COLO668 (cell line): ENCODE measurements at regions not wholly inside any gene's neighbourhood (a gene's known extent, or its start where the extent isn't known, plus 50 kb on each side); places are given as distances from the start of the nearest gene placed in this dataset.
A peak's percentile ranks its signal among the peaks of the same experiment; 100 is the strongest.
"Not testable (repeated sequence)": the region's sequence is repeated elsewhere in the genome, so short reads cannot be mapped to it uniquely, and the experiment has no call there.

ENCODE experiments used
- DNase-seq: peaks from one replicate; lab custom pipeline; 2025; ENCODE audit not compliant: unreplicated experiment; lab: John Stamatoyannopoulos, UW

- DNase-seq: no peak
Observed at GRCh38 chr4:71081192-71081591, 87.7 kb downstream of the DCK start.

DNA sequence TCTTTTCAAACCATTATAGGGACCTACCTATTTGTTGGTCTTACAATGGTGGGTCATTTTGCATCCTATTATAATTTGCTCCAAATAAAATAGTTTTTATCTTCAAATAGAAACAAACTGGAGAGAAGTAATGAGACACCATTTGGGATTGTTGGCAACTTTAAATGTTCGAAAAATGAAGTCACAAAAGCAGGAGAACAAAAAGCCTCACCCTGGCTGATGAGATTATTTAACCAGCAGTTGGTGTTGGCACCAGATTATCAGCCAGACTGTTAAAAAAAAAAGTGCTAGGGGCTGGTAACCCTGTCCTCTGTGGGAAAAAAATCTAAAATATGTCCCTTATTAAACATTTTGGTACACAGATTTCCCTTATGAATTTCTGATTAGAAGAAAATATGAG, 100.3 kb downstream of the DCK start:
- DNase-seq: no peak

DNA sequence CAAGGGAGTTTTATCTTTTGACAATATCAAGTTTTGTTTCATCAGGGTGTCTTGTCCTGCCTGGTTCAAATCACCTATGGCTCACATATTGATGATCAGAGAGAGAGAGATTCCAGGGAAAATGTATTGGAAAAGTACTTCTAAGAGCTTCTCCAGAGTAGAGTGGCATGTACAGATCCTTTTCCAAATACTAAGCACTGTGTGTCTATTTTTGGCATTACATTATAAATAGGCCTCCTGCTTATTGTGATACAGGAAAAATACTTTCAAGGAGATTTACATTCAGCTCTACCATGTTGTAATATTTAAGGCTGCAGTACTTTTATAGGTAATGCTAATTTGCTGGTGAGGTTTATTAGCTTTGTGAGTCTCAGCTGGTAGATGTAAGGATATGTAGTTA, 100.8 kb downstream of the DCK start:
- DNase-seq: no peak

DNA sequence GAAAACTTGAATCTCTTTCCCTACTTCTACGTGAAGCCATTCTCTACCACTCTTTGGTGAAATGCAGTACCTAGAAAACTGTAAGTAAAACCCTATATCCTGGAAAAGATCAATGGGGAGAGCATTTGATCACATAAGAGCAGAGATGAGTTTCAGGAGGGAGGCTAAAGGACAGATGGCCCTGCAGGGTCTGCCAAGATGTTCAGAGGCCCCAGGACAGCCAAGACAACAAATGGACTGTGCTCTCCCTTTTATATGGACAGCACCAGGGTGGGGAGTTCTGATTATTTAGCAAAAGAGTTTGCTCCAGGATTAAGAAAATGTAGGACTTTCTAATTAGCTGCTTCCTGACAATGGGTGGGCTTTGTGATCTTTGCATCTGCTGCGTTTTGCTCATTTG, 101.7 kb downstream of the DCK start:
- no peak for DNase-seq

- DNase-seq: no peak
Observed at GRCh38 chr4:71095545-71095944, 102.1 kb downstream of the DCK start.

GRCh38 chr4:71107726-71108125, 114.3 kb downstream of the DCK start:
- no peak for DNase-seq

GRCh38 chr4:71110499-71110898, 117.0 kb downstream of the DCK start:
- no peak for DNase-seq

DNA sequence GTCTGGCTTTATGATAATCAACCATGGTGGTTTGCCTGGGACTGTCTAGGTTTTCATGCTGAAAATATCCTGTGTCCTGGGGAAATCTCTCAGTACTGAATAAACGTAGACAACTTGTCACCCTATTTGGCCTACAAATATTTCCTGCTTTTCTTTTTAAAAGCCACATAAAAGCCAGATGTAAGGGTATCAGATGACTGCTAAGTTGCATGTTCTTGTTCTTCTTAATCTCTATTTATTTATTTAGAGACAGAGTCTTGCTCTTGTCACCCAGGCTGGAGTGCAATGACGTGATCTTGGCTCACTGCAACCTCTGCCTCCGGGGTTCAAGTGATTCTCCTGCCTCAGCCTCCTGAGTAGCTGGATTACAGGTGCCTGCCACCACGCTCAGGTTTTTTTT, 117.7 kb downstream of the DCK start:
- not testable (repeated sequence) for DNase-seq

- peak; percentile 23 for DNase-seq
Observed at GRCh38 chr4:71113294-71113693, 119.8 kb downstream of the DCK start.

GRCh38 chr4:71120831-71121524, 127.5 kb downstream of the DCK start:
- no peak for DNase-seq

GRCh38 chr4:71123951-71124350, 130.5 kb downstream of the DCK start:
- DNase-seq: no peak

- DNase-seq: no peak
Observed at GRCh38 chr4:71125137-71125536, 131.7 kb downstream of the DCK start.

- no peak for DNase-seq
Observed at GRCh38 chr4:71126719-71127118, 133.3 kb downstream of the DCK start.

DNA sequence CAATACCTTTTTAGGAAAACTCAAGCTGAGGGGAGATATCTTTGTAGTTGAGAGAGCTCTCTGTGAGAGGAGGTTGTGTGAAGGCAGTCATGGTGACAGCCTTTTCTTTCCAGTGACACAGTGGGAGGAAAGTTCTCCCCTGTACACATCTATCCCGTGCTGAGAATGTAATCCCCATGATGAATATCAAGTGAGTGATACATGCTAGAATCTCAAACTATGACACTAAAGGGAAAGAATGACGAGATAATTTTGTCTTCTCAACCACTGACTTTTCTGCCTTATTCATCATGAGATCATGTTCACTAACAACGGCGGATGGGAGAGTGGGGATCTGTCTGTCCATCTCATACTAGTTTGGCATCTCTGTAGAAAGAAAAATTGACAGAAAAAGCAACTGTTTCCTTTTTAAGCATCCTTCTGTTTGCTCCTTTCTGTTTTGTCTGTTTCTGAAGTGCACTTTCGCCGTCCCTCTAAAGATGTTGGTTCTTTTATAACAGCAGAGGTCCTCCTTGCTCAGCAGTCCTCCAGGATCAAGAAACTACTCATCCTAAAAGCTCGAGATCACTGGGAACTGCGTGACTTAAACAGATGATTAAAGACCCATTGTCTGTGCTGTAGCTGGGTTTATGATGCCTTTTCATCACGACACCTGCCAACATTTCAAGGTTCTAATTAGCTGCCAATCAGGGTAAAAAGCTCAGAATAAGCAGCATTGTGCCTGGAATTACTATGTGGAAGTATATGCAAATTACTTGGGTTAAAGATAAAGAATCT, 137.6 kb downstream of the DCK start:
- no peak for DNase-seq

DNA sequence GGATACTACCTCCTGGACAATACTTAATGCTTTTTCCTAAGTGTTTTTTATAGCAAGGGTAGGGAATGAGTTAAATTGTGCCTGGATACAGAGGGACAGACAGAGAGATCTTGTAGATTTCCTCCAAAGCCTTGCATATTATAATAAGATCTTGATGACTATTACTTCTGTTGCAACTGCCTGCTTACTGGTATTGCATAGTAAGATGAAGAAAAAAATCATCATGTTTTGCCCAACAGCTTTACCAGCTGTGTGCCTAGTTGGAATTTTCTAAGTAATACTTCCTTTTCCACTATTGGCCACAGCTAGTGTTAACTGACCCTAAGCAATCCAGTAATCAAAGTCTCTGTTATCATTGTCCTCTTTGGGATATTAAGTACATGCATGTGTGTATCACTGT, 139.0 kb downstream of the DCK start:
- no peak for DNase-seq

GRCh38 chr4:71133491-71133890, 140.0 kb downstream of the DCK start:
- no peak for DNase-seq

GRCh38 chr4:71136071-71136470, 142.6 kb downstream of the DCK start:
- no peak for DNase-seq

- DNase-seq: no peak
Observed at GRCh38 chr4:71138007-71138615, 144.7 kb downstream of the DCK start.

GRCh38 chr4:71140563-71140962, 147.1 kb downstream of the DCK start:
- no peak for DNase-seq

- no peak for DNase-seq
Observed at GRCh38 chr4:71141125-71141524, 147.7 kb downstream of the DCK start.

DNA sequence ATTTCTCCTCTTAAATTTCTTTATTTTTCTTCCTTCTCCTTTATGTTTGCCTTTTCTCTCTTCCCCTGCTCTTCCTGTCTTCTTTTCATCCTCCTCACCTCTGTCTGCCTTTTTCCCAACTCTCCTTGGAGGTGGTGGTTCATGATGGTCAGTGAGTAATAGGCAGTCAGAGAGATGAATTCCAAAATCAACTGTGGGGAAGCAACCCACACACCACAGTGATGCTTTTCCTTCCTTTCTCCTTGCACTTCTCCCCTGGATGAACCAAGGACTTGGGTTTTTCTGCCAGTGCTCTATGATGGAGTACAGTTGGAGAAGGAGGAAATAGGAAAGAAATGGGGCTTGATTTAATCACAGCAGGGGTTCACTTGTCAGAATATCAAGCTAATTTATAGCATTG, 153.8 kb downstream of the DCK start:
- no peak for DNase-seq

GRCh38 chr4:71148545-71148944, 155.1 kb downstream of the DCK start:
- DNase-seq: no peak
